Thyroid gland (tissue), 4 donors: ENCODE measurements at regions not wholly inside any gene's neighbourhood (a gene's known extent, or its start where the extent isn't known, plus 50 kb on each side); places are given as distances from the start of the nearest gene placed in this dataset.

ENCODE experiments used
- CTCF ChIP-seq, 6 experiments: fragments of 200-600 bp in 3 of 6; fragments of 450-650 bp in 3 of 6; sonication (generic) in 3 of 6; IDR thresholded peaks; one replicate each; pipeline ENCODE4 v1.5.1; 2016 to 2019; ENCODE audit warnings: antibody characterized with exemption in 6 of 6, mild to moderate bottlenecking in 2 of 6, inconsistent platforms in 1 of 6, moderate library complexity in 1 of 6
- POLR2A ChIP-seq, 2 donors: fragments of 450-650 bp; IDR thresholded peaks; one replicate each; pipeline ENCODE4 v1.6.1; 2017; ENCODE audit warnings: antibody characterized with exemption in 2 of 2, mild to moderate bottlenecking in 2 of 2, moderate library complexity in 1 of 2

GRCh38 chr4:112931001-112931400, 118.5 kb upstream of the ANK2 start:
- TF ChIP-seq CTCF (IDR thresholded peaks at IDR 0.05) (no peak), POLR2A (IDR thresholded peaks at IDR 0.05) (no peak)
